Activated gamma-delta T cell treated with Interleukin-2 at 50 U/mL for 16 hours (primary cell): ENCODE measurements at regions not wholly inside any gene's neighbourhood (a gene's known extent, or its start where the extent isn't known, plus 50 kb on each side); places are given as distances from the start of the nearest gene placed in this dataset.

Source experiments
- DNase-seq: peaks from one replicate; pipeline ENCODE4 v3.0.0-alpha.2; 2020

DNA sequence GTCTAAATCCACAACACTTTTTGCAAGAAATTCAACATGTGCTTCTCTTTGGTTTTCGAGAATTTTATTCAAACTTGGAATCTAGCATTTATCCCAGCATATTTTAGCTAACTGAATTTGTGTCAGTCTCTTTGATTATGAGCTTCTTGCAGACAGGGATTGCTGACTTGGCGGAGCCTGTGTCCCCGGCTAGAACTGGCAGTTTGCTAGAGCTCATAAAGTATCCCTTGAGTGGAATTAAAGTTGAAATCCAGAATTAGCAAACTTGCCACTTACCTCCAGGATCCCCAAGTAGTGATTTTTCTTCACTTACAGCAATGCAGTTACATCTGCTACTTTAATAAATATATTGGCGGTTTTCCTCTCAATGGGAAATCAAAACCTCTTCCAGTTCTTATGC, 306.9 kb downstream of the AACS start:
- DNase-seq, result no peak

DNA sequence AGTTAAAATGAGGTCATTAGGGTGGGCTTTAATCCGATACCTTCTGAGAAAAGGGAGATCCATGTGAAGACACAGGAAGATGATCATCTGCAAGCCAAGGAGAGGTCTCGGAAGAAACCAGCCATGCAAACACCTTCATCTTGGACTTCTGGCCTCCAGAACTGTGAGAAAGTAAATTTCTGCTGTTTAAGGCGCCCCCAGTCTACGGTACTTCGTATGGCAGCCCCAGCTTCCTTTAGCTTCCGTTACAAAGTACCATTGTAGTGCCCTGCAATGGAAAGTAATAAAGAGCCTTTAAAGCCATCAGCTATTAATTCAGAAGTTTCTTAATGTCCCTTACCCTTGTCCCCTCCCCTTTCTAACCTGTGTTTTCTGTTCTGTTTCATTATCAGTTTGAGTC, 308.1 kb downstream of the AACS start:
- no peak for DNase-seq

- DNase-seq, result no peak
Measured at GRCh38 chr12:125376422-125376821, 311.2 kb downstream of the AACS start.

DNA sequence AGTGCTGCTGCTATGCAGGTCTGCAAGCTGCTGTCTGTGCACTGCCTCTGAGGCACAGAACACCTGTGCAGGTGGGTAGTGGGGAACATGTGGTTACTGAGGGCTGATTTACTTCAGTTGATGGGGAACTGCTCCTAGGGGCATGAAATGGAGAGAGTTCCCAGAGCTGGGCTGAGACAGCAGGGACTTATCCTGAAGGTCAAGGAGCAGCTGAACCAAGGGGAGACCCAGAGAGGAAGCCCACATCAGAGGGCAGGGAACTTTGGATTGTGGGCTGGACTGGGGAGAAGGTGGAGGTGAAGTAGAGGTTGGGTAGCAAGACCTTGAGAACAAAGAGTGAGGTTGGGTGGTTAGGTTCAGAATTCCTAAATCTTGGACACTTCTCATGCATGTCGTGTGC, 311.9 kb downstream of the AACS start:
- no peak for DNase-seq

- no peak for DNase-seq
Measured at GRCh38 chr12:125381373-125381772, 316.1 kb downstream of the AACS start.

DNA sequence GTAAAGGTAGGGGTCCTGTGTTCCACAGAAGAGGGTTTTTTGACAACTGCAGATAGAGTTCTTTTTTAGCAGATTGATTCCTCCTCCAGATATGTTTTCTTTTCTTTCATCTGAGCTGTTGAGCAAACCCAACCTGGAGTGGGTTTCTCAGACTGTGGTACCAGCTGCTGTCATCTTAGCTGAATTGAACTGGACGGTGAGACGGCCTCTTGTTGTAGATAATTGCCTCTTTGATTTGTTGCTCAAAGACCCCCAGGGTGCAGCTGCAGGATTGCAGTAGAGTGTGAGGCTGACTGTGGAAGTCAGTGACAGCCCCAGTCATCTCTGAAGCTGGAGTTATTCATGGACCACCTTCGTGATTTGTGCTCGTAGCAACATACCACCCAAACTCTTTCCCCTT, 317.7 kb downstream of the AACS start:
- no peak for DNase-seq

- DNase-seq, result no peak
Measured at GRCh38 chr12:125386652-125387051, 321.4 kb downstream of the AACS start.

DNA sequence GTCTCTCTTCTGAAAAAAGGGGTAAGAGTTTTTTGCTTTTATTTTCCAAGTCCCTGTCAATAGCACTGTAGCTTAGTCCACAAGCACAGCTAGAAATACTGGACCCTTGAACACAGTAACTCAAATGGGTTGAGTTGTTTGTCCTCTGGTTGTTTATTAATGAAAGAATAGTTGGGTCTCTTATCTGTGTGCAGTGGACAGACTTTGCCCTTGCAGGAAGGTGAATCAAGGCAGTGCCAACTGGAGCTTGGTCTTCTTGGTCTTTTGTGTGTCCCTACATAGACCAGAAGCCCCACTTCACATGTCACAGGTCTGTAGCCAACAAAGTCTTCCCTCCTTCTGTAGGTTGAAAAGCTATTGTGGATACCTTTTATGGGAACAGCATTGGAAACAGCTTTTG, 322.0 kb downstream of the AACS start:
- DNase-seq, result no peak

- DNase-seq, result no peak
Measured at GRCh38 chr12:125389061-125389697, 323.9 kb downstream of the AACS start.

DNA sequence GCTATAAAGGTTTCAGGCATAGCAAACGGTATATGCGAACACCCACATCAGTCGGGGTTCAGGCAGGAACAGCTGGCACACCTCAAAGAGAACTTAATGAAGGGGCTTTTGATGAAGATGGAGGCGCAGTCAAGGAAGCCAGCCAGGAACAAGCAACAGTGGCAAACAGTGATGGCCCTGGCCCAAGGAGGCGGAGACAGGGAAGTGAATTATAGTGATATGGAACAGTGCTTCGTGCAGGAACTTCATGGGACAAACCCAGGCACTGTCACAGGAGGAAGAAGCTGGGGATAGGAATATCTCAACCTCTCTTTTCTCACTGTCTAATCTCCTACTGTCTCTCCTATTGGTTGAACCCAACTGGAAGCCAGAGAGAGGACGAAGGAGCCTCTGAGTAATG, 328.3 kb downstream of the AACS start:
- DNase-seq, result no peak

GRCh38 chr12:125395583-125396215, 330.5 kb downstream of the AACS start:
- DNase-seq, result no peak

DNA sequence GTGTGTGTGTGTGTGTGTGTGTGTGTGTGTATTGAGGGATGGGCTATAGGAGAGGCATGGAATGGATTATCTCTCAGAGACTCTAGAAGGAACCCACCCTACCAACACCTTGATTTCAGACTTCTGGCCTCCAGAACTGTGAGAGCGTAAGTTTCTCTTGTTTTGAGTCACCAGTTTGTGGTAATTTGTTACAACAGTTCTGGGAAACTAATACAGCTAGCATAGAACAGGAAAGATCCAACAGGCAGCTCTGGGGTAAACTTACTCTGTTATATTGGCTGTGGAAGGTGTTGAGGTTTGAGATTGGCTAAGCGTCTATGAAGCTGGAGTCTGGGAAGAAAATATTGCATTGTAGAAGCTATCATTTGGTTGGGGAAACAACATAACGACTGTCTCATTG, 334.3 kb downstream of the AACS start:
- no peak for DNase-seq

GRCh38 chr12:125402874-125403789, 337.9 kb downstream of the AACS start:
- no peak for DNase-seq

DNA sequence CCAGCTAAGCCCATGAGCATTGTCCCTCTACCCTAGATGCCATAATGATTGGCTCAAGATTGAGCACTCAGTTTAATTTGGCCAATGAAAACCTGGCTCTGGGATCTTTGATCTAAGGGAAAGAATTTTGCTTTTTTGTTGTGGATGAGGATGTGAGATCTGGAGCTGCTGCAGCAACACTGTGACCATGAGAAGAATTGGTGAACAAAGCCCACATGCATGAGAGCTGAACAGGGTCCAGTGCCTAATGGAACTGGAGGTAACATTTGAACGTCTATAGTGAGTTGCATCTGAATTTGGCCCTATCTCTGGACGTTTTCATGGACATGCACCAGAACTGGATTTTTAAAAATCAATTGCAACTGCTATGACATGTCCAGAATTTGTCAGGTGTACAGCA, 338.6 kb downstream of the AACS start:
- no peak for DNase-seq

GRCh38 chr12:125406131-125406530, 340.9 kb downstream of the AACS start:
- DNase-seq, result no peak

- DNase-seq, result no peak
Measured at GRCh38 chr12:125408718-125409117, 343.5 kb downstream of the AACS start.

DNA sequence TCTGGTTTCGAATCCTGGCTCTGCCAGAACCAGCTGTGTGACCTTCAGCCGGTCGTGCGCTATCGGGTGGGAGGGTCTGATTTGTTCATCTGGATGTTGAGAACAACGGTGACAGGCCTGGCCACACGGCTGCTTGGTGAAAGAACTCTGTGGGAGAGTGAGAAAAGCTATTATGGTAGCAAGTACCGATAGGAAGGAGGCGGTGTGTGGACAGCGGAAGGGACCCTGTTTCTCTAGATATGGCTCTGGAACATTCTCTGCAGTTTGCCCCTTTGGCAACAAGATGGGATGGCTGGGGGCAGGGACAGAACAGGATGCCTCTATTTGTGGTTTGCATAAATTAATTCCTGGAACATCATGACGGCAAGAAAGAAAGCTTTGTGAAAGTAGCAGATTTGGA, 347.3 kb downstream of the AACS start:
- DNase-seq, result no peak

GRCh38 chr12:125417446-125417845, 352.2 kb downstream of the AACS start:
- DNase-seq, result no peak

DNA sequence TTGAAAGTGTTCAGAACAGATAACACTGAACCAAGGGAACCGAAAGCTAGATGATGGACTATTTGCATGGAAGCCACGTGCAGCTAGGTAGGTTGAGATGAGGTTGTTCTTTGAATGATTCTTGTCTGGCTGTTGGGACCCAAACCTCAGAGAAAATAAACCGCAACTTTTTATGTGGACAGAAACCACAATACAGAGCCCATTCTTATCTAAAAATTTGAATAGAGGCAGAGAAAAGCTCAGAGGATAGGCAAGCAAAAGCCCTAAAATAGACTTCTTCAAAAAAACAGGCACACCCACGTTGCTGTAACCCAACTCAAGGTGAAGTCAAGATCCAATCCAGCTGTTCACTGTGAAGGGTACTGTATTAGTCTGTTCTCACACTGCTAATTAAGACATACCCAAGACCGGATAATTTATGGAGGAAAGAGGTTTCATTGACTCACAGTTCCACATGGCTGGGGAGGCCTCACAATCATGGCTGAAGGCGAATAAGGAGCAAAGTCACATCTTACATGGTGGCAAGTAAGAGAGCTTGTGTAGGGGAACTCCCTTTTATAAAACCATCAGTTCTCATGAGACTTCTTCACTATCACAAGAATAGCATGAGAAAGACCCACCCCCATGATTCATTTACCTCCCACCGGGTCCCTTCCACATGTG, 353.8 kb downstream of the AACS start:
- no peak for DNase-seq

GRCh38 chr12:125424909-125425308, 359.7 kb downstream of the AACS start:
- no peak for DNase-seq

GRCh38 chr12:125431516-125431915, 366.3 kb downstream of the AACS start:
- DNase-seq, result no peak

DNA sequence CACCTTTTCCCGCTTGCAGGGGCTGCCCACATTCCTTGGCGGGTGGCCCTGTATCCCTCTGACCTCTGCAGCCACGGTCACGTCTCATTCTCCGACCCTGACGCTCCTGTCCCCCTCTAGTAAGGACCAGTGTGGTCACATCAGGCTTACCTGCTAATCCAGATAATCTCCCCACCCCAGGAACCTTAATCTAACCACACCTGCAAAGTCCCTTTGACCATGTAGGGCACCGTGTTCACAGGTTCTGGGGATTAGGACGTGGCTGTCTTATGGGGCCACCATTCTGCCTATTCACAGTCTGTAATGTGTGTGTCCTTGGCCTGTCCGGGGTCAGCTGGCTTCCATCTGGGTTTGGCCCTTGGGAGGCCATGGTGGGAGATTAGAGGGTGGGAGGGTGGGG, 368.9 kb downstream of the AACS start:
- DNase-seq, result no peak

DNA sequence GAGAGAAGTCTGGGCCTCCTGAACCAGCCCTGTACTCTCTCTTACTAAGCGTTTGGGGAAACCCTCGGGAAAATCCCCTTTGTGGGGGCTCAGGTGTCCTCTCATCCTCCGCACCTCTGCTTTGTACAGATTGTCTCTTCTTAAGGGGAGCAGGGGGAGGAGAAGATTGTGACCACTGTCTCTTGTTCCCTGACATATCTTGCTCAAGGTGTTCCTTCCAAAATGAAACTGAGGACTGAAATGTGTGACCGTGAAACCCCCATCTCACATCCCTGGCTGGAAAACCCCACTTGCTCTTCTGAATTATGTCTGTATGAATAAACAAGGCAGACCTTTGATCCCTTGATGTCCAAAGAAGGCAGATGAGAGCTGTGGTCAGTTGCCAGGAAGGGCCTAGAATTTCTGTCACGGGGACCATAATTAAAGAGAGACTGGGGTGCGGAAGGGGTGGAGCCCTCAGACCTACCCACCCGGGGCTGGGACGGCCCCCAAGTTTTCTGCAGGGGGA, 369.8 kb downstream of the AACS start:
- no peak for DNase-seq
